NCI-H748 (cell line): ENCODE measurements at regions not wholly inside any gene's neighbourhood (a gene's known extent, or its start where the extent isn't known, plus 50 kb on each side); places are given as distances from the start of the nearest gene placed in this dataset.
"Not testable (repeated sequence)": the region's sequence is repeated elsewhere in the genome, so short reads cannot be mapped to it uniquely, and the experiment has no call there.

ENCODE experiments used
- DNase-seq: peaks from one replicate; lab custom pipeline; 2025; ENCODE audit not compliant: unreplicated experiment; lab: John Stamatoyannopoulos, UW

GRCh38 chr2:131425231-131425941 lies 50.5 kb upstream of the TUBA3D start:
- peak; percentile 30 for DNase-seq

GRCh38 chr2:131424605-131425114 lies 51.3 kb upstream of the TUBA3D start:
- peak; percentile 36 for DNase-seq

- not testable (repeated sequence) for DNase-seq
These were observed 55.2 kb upstream of the TUBA3D start for GRCh38 chr2:131420751-131421150.

GRCh38 chr2:131419441-131419840 lies 55.5 kb upstream of the RAB6D start:
- DNase-seq, result no peak

- no peak for DNase-seq
These were observed 54.7 kb upstream of the RAB6D start for GRCh38 chr2:131418625-131419024.

GRCh38 chr2:131417886-131418285 lies 53.9 kb upstream of the RAB6D start:
- DNase-seq, result no peak

- no peak for DNase-seq
These were observed 49.8 kb upstream of the RAB6D start for GRCh38 chr2:131413785-131414184.
